ENCODE measurements at regions not wholly inside any gene's neighbourhood (a gene's known extent, or its start where the extent isn't known, plus 50 kb on each side); places are given as distances from the start of the nearest gene placed in this dataset.
A peak's percentile ranks its signal among the peaks of the same experiment; 100 is the strongest.
"Not testable (repeated sequence)": the region's sequence is repeated elsewhere in the genome, so short reads cannot be mapped to it uniquely, and the experiment has no call there.

- no peak for DNase-seq
Measured at GRCh38 chrY:19644889-19645638, 99.5 kb downstream of the KDM5D start.

- DNase-seq, result no peak
Measured at GRCh38 chrY:19637651-19638347, 106.7 kb downstream of the KDM5D start.

- DNase-seq, result no peak
Measured at GRCh38 chrY:19628926-19629325, 115.6 kb downstream of the KDM5D start.

- no peak for DNase-seq
Measured at GRCh38 chrY:19622392-19622791, 122.1 kb downstream of the KDM5D start.

- no peak for DNase-seq
Measured at GRCh38 chrY:19621756-19622155, 122.8 kb downstream of the KDM5D start.

- no peak for DNase-seq
Measured at GRCh38 chrY:19601113-19601512, 143.4 kb downstream of the KDM5D start.

- no peak for DNase-seq
Measured at GRCh38 chrY:19600711-19601110, 143.8 kb downstream of the KDM5D start.

GRCh38 chrY:19590235-19590634, 154.3 kb downstream of the KDM5D start:
- no peak for DNase-seq

- DNase-seq, result no peak
Measured at GRCh38 chrY:19589664-19590063, 154.9 kb downstream of the KDM5D start.

GRCh38 chrY:19587311-19587710, 157.2 kb downstream of the KDM5D start:
- DNase-seq, result no peak

GRCh38 chrY:19580990-19581389, 163.5 kb downstream of the KDM5D start:
- DNase-seq, result not testable (repeated sequence)

GRCh38 chrY:19578281-19578874, 166.1 kb downstream of the KDM5D start:
- DNase-seq, result no peak

- DNase-seq, result no peak
Measured at GRCh38 chrY:19577250-19577649, 167.3 kb downstream of the KDM5D start.

- no peak for DNase-seq
Measured at GRCh38 chrY:19574939-19575338, 169.6 kb downstream of the KDM5D start.

- DNase-seq, result no peak
Measured at GRCh38 chrY:19573646-19574045, 170.9 kb downstream of the KDM5D start.

GRCh38 chrY:19570999-19571398, 173.5 kb downstream of the KDM5D start:
- no peak for DNase-seq

- DNase-seq, result no peak
Measured at GRCh38 chrY:19567943-19568342, 176.6 kb downstream of the KDM5D start.

- peak; percentile 95 for DNase-seq
Measured at GRCh38 chrY:19567051-19567921, 177.2 kb downstream of the KDM5D start.

- peak; percentile 11 for DNase-seq
Measured at GRCh38 chrY:19559161-19559560, 185.4 kb downstream of the KDM5D start.

GRCh38 chrY:19549671-19550466, 194.7 kb downstream of the KDM5D start:
- no peak for DNase-seq

- no peak for DNase-seq
Measured at GRCh38 chrY:19541475-19542306, 202.8 kb downstream of the KDM5D start.

All from fibroblast of skin of right quadriceps (primary cell).